Astrocyte (in vitro differentiated cells and primary cell): ENCODE measurements at regions not wholly inside any gene's neighbourhood (a gene's known extent, or its start where the extent isn't known, plus 50 kb on each side); places are given as distances from the start of the nearest gene placed in this dataset.

ENCODE experiments used
- DNase-seq: peaks from one replicate; pipeline ENCODE4 v3.0.0-alpha.2; 2010; ENCODE audit warnings: low read depth
- FAIRE-seq: peaks from 2 replicates; lab custom pipeline; 2011; peaks lifted over from hg19 to GRCh38; lab: Jason Lieb, UNC
- H2AFZ ChIP-seq: 2 replicates; pipeline ENCODE4 v1.6.0; 2012; ENCODE audit warnings: low read depth, low read length, inconsistent platforms
- H3K27ac ChIP-seq: 2 replicates; pipeline ENCODE4 v1.5.1; 2011; ENCODE audit warnings: low read depth, low read length, inconsistent platforms
- H3K27me3 ChIP-seq: 2 replicates; pipeline ENCODE4 v1.6.0; 2011; ENCODE audit warnings: low read length, inconsistent platforms; ENCODE audit not compliant: insufficient read depth
- H3K36me3 ChIP-seq: 2 replicates; pipeline ENCODE4 v1.5.1; 2011; ENCODE audit warnings: low read length, inconsistent platforms; ENCODE audit not compliant: insufficient read depth
- H3K4me1 ChIP-seq: 2 replicates; pipeline ENCODE4 v1.5.1; 2011; ENCODE audit warnings: low read length, inconsistent platforms; ENCODE audit not compliant: insufficient read depth
- H3K4me2 ChIP-seq: 2 replicates; pipeline ENCODE4 v1.6.0; 2012; ENCODE audit warnings: low read length, inconsistent platforms
- H3K4me3 ChIP-seq: 2 replicates; pipeline ENCODE4 v1.5.1; 2011; ENCODE audit warnings: low read depth, mild to moderate bottlenecking, low read length, inconsistent platforms; ENCODE audit not compliant: insufficient read depth
- H3K79me2 ChIP-seq: 2 replicates; pipeline ENCODE4 v1.6.0; 2012; ENCODE audit warnings: mild to moderate bottlenecking, low read length, inconsistent platforms; ENCODE audit not compliant: insufficient read depth
- H3K9ac ChIP-seq: 2 replicates; pipeline ENCODE4 v1.6.0; 2012; ENCODE audit warnings: mild to moderate bottlenecking, low read length, inconsistent platforms
- H3K9me3 ChIP-seq: 2 replicates; pipeline ENCODE4 v1.5.1; 2012; ENCODE audit warnings: low read depth, mild to moderate bottlenecking, low read length, inconsistent platforms; ENCODE audit not compliant: insufficient read depth
- H4K20me1 ChIP-seq: 2 replicates; pipeline ENCODE4 v1.6.0; 2012; ENCODE audit warnings: low read length, inconsistent platforms; ENCODE audit not compliant: insufficient read depth
- H3K27ac Mint-ChIP-seq: one replicate; pipeline ENCODE4 v1.8.0; 2021; ENCODE audit warnings: mild to moderate bottlenecking, mixed read lengths; ENCODE audit not compliant: unreplicated experiment
- H3K27me3 Mint-ChIP-seq: one replicate; pipeline ENCODE4 v1.8.0; 2021; ENCODE audit warnings: low read depth, mixed read lengths; ENCODE audit not compliant: unreplicated experiment
- H3K36me3 Mint-ChIP-seq: one replicate; pipeline ENCODE4 v1.8.0; 2021; ENCODE audit warnings: low read depth, mixed read lengths; ENCODE audit not compliant: unreplicated experiment
- H3K4me1 Mint-ChIP-seq: one replicate; pipeline ENCODE4 v1.8.0; 2021; ENCODE audit warnings: low read depth, mixed read lengths; ENCODE audit not compliant: unreplicated experiment
- H3K4me3 Mint-ChIP-seq: one replicate; pipeline ENCODE4 v1.8.0; 2021; ENCODE audit warnings: mild to moderate bottlenecking, moderate library complexity, mixed read lengths; ENCODE audit not compliant: unreplicated experiment
- H3K9me3 Mint-ChIP-seq: one replicate; pipeline ENCODE4 v1.8.0; 2021; ENCODE audit warnings: mild to moderate bottlenecking, mixed read lengths; ENCODE audit not compliant: unreplicated experiment
- EZH2 ChIP-seq: IDR thresholded peaks from 2 replicates; pipeline ENCODE4 v1.6.1; 2012; ENCODE audit warnings: mild to moderate bottlenecking, low read length, inconsistent platforms; ENCODE audit not compliant: insufficient read depth
- TF ChIP-seq, protein P1 (sequence below): IDR thresholded peaks from 2 replicates; pipeline ENCODE4 v1.5.1; 2011; ENCODE audit warnings: low read depth, mild to moderate bottlenecking, inconsistent platforms, low read length, moderate library complexity; ENCODE audit not compliant: insufficient read depth

DNA sequence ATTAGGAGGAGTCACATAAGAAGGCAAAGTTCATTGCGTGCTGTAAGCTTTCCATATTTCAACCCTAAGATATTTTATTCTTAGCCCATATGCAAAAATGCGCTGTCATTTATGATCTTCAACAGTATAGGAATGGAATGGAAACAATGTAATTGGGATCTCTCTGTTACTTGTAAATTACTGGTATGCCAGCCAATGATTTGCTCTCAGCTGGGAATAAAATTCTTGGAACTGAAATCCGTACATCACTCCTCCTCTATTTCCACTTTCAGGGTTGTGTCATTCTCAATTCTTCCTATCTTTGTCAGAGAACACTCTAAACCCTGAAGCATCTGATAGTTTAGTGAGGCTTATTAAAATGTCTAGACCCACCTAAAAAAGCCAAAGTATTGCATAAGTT, 80.7 kb upstream of the STEAP4 start:
- Mint-ChIP-seq H3K27me3 (no peaks in the 10 kb centered on the region), H3K36me3 (peaks cover 2% of the 10 kb centered on the region)
- FAIRE-seq, result no peak

DNA sequence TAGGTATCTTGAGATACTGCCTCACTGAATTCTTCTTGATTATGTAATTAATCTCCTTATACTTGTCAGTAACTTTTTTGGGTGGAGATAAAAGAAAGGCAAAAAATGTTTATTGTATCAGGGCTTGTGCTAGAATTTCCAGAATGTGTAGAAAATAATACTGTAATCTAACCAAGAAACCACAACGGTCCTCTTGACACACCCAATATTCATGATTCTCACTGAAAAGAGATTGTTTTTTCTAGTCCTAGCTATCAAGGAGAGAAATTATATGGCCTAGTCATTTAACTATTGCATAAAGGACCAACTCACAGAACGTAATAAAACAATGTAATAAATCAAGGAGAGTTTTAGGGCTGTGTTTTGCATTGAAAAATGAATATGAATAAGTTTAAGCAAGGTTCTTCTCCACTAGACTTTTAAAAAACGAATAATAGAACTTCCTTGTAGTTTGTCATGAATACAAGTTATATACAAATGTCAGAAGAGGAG, 80.0 kb upstream of the STEAP4 start:
- Histone ChIP-seq H3K27ac (no peak overlapping the region), H3K4me1 (no peaks in the 10 kb centered on the region), H3K9me3 (no peaks in the 10 kb centered on the region), H4K20me1 (no peaks in the 10 kb centered on the region), H3K36me3 (no peaks in the 10 kb centered on the region), H3K4me3 (no peak overlapping the region), H3K27me3 (no peaks in the 10 kb centered on the region), H3K79me2 (no peaks in the 10 kb centered on the region), H2AFZ (no peak overlapping the region), H3K9ac (no peak overlapping the region), H3K4me2 (no peak overlapping the region)
- FAIRE-seq, result no peak
- no peak for DNase-seq
- no peaks in the 10 kb centered on the region for H3K4me1 Mint-ChIP-seq
- TF ChIP-seq, protein P1, sequence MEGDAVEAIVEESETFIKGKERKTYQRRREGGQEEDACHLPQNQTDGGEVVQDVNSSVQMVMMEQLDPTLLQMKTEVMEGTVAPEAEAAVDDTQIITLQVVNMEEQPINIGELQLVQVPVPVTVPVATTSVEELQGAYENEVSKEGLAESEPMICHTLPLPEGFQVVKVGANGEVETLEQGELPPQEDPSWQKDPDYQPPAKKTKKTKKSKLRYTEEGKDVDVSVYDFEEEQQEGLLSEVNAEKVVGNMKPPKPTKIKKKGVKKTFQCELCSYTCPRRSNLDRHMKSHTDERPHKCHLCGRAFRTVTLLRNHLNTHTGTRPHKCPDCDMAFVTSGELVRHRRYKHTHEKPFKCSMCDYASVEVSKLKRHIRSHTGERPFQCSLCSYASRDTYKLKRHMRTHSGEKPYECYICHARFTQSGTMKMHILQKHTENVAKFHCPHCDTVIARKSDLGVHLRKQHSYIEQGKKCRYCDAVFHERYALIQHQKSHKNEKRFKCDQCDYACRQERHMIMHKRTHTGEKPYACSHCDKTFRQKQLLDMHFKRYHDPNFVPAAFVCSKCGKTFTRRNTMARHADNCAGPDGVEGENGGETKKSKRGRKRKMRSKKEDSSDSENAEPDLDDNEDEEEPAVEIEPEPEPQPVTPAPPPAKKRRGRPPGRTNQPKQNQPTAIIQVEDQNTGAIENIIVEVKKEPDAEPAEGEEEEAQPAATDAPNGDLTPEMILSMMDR, result no peak
- no peak for TF ChIP-seq EZH2
- H3K4me3 Mint-ChIP-seq, result no peak overlapping the region
- peaks cover 7% of the 10 kb centered on the region for H3K9me3 Mint-ChIP-seq
- no peak overlapping the region for H3K27ac Mint-ChIP-seq
- peaks cover 2% of the 10 kb centered on the region for H3K36me3 Mint-ChIP-seq
- no peaks in the 10 kb centered on the region for H3K27me3 Mint-ChIP-seq

More for the DNA sequence above, 80.7 kb upstream of the STEAP4 start:
- H3K4me2 ChIP-seq, result no peak overlapping the region
- no peaks in the 10 kb centered on the region for H3K4me1 ChIP-seq
- no peak overlapping the region for H3K27ac Mint-ChIP-seq
- H3K27me3 ChIP-seq, result no peaks in the 10 kb centered on the region
- DNase-seq, result no peak
- no peak overlapping the region for H3K9ac ChIP-seq
- no peaks in the 10 kb centered on the region for H3K79me2 ChIP-seq
- no peaks in the 10 kb centered on the region for H3K9me3 ChIP-seq
- peaks cover 7% of the 10 kb centered on the region for H3K9me3 Mint-ChIP-seq
- no peaks in the 10 kb centered on the region for H3K4me1 Mint-ChIP-seq
- no peaks in the 10 kb centered on the region for H3K36me3 ChIP-seq
- TF ChIP-seq EZH2, result no peak
- TF ChIP-seq, protein P1, result no peak
- H2AFZ ChIP-seq, result no peak overlapping the region
- no peaks in the 10 kb centered on the region for H4K20me1 ChIP-seq
- H3K4me3 ChIP-seq, result no peak overlapping the region
- H3K4me3 Mint-ChIP-seq, result no peak overlapping the region
- no peak overlapping the region for H3K27ac ChIP-seq

DNA sequence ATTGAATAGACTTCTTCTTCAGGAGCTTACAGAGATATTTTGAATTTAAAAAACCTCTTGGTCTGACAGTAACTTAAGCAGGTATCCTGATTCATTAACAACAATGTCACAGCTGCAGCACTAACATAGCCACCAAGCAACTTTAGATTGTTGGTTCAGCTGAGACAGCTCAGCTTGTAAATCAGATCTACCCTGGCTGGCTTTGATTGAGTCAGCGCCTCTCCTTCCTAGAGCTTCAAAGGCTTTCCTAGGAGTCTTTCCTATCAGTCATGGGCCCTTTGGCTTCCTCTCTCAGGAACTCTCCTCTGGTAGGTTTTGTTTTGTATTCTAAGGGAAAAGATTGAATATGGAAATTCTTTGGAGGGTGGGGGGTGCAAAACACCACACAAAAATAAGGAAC, 70.7 kb upstream of the STEAP4 start:
- Mint-ChIP-seq H3K9me3 (peaks cover 10% of the 10 kb centered on the region), H3K4me1 (peaks cover 16% of the 10 kb centered on the region), H3K27me3 (no peaks in the 10 kb centered on the region), H3K4me3 (no peak overlapping the region), H3K36me3 (no peaks in the 10 kb centered on the region), H3K27ac (peak overlapping the region; percentile 44)
- no peak overlapping the region for H3K4me3 ChIP-seq
- H3K27ac ChIP-seq, result no peak overlapping the region
- no peaks in the 10 kb centered on the region for H3K79me2 ChIP-seq
- H2AFZ ChIP-seq, result no peak overlapping the region
- H3K9ac ChIP-seq, result no peak overlapping the region
- no peaks in the 10 kb centered on the region for H3K9me3 ChIP-seq
- H3K4me2 ChIP-seq, result no peak overlapping the region
- FAIRE-seq, result no peak
- H4K20me1 ChIP-seq, result no peaks in the 10 kb centered on the region
- no peaks in the 10 kb centered on the region for H3K4me1 ChIP-seq
- no peaks in the 10 kb centered on the region for H3K36me3 ChIP-seq
- no peaks in the 10 kb centered on the region for H3K27me3 ChIP-seq
- no peak for DNase-seq
- TF ChIP-seq EZH2, result no peak
- TF ChIP-seq, protein P1, result no peak
